Right ventricle myocardium inferior (tissue), 1 donor: ENCODE measurements at regions not wholly inside any gene's neighbourhood (a gene's known extent, or its start where the extent isn't known, plus 50 kb on each side); places are given as distances from the start of the nearest gene placed in this dataset.

Experiments used
- ATAC-seq: fragments of 200-7000 bp; cut with Tn5 transposase; one replicate; pipeline ENCODE4 v1.9.1; 2020; ENCODE audit warnings: mild to moderate bottlenecking, moderate library complexity
- DNase-seq: peaks from one replicate; pipeline ENCODE4 v3.0.0; 2021; ENCODE audit errors: missing footprints
- intact Hi-C: fragments of 100-400 bp; cut with DNase I; formaldehyde crosslinking; loops from one replicate; pipeline ENCODE4 v1.11.0; 2022
- donor health status: DM: no; HTN: yes; CAD: no; lungs with severe emphysema.

- no peak for ATAC-seq
Measured at GRCh38 chr13:73691891-73692290, 442.3 kb downstream of the KLF12 start.

GRCh38 chr13:73687929-73688328, 446.3 kb downstream of the KLF12 start:
- DNase-seq = no peak
- intact Hi-C loops = no loop called here
- no peak for ATAC-seq

More at GRCh38 chr13:73691891-73692290, 442.3 kb downstream of the KLF12 start:
- intact Hi-C loops = no loop called here
- DNase-seq = no peak

- ATAC-seq (no peak), DNase-seq (no peak)
- intact Hi-C loops = no loop called here
Measured at GRCh38 chr13:73687087-73687486, 447.1 kb downstream of the KLF12 start.

- ATAC-seq = no peak
- intact Hi-C loops = no loop called here
Measured at GRCh38 chr13:73684750-73685149, 449.5 kb downstream of the KLF12 start.

GRCh38 chr13:73684286-73684685, 449.9 kb downstream of the KLF12 start:
- intact Hi-C loops = no loop called here
- ATAC-seq (no peak), DNase-seq (no peak)

More at GRCh38 chr13:73684750-73685149, 449.5 kb downstream of the KLF12 start:
- DNase-seq = no peak

- ATAC-seq (no peak), DNase-seq (no peak)
- intact Hi-C loops = no loop called here
Measured at GRCh38 chr13:73683746-73684145, 450.5 kb downstream of the KLF12 start.

- intact Hi-C loops = no loop called here
- ATAC-seq (no peak), DNase-seq (no peak)
Measured at GRCh38 chr13:73681779-73682178, 452.4 kb downstream of the KLF12 start.

GRCh38 chr13:73681015-73681414, 453.2 kb downstream of the KLF12 start:
- intact Hi-C loops = no loop called here
- ATAC-seq = no peak
- no peak for DNase-seq

- DNase-seq = no peak
- no peak for ATAC-seq
- intact Hi-C loops = no loop called here
Measured at GRCh38 chr13:73677048-73677601, 457.1 kb downstream of the KLF12 start.

GRCh38 chr13:73676550-73677047, 457.6 kb downstream of the KLF12 start:
- DNase-seq (no peak), ATAC-seq (no peak)
- intact Hi-C loops = no loop called here

- intact Hi-C loops = no loop called here
- DNase-seq (no peak), ATAC-seq (no peak)
Measured at GRCh38 chr13:73675821-73676220, 458.4 kb downstream of the KLF12 start.

GRCh38 chr13:73674570-73674969, 459.6 kb downstream of the KLF12 start:
- intact Hi-C loops = no loop called here
- DNase-seq (no peak), ATAC-seq (no peak)

GRCh38 chr13:73673931-73674330, 460.3 kb downstream of the KLF12 start:
- intact Hi-C loops = no loop called here
- ATAC-seq = no peak
- no peak for DNase-seq

- no peak for DNase-seq
- ATAC-seq = no peak
- intact Hi-C loops = no loop called here
Measured at GRCh38 chr13:73672492-73672891, 461.7 kb downstream of the KLF12 start.

GRCh38 chr13:73671732-73672131, 462.5 kb downstream of the KLF12 start:
- DNase-seq (no peak), ATAC-seq (no peak)
- intact Hi-C loops = loop anchor here (2.0 kb wide), 1 partner anchor 17 kb away; no protein-coding TSS in a partner anchor

GRCh38 chr13:73671011-73671410, 463.2 kb downstream of the KLF12 start:
- intact Hi-C loops = loop anchor here (2.0 kb wide), 1 partner anchor 16 kb away; no protein-coding TSS in a partner anchor
- DNase-seq = no peak
- no peak for ATAC-seq

- intact Hi-C loops = no loop called here
- no peak for DNase-seq
- peak; percentile 91 for ATAC-seq
Measured at GRCh38 chr13:73667756-73668155, 466.4 kb downstream of the KLF12 start.

- intact Hi-C loops = no loop called here
- no peak for ATAC-seq
- no peak for DNase-seq
Measured at GRCh38 chr13:73665261-73665660, 468.9 kb downstream of the KLF12 start.

- intact Hi-C loops = no loop called here
- ATAC-seq = no peak
Measured at GRCh38 chr13:73664851-73665250, 469.4 kb downstream of the KLF12 start.

GRCh38 chr13:73662833-73663232, 471.4 kb downstream of the KLF12 start:
- intact Hi-C loops = no loop called here
- no peak for ATAC-seq

More at GRCh38 chr13:73664851-73665250, 469.4 kb downstream of the KLF12 start:
- no peak for DNase-seq

More at GRCh38 chr13:73662833-73663232, 471.4 kb downstream of the KLF12 start:
- DNase-seq = no peak
